HCT116 (cell line): ENCODE measurements at regions not wholly inside any gene's neighbourhood (a gene's known extent, or its start where the extent isn't known, plus 50 kb on each side); places are given as distances from the start of the nearest gene placed in this dataset.
"Not testable (repeated sequence)": the region's sequence is repeated elsewhere in the genome, so short reads cannot be mapped to it uniquely, and the experiment has no call there.

Source experiments
- ATAC-seq: fragments of 200-7000 bp; cut with Tn5 transposase; 2 replicates; pipeline ENCODE4 v1.9.1; 2020; ENCODE audit warnings: mild to moderate bottlenecking, moderate library complexity
- BruUV-seq: library from RNA; stranded (reverse); fragments of 400-500 nt; replicated peaks from 2 replicates; lab custom pipeline; 2021; lab: Mats Ljungman, UMichigan
- CTCF ChIA-PET: fragments of 300-600 bp; sonication (Branson Sonifier 250); formaldehyde crosslinking; loops from one replicate; lab custom pipeline; 2021; ENCODE audit warnings: antibody characterized with exemption; lab: Charles Lee
- POLR2A ChIA-PET: fragments of 300-600, 350-600 bp; sonication (Branson Sonifier 250); formaldehyde crosslinking; loops from one replicate; lab custom pipeline; 2021; ENCODE audit warnings: antibody characterized with exemption; lab: Charles Lee
- RAD21 ChIA-PET, 2 experiments: fragments of 300-600 bp; sonication (Branson Sonifier 250); formaldehyde crosslinking; loops; one replicate each; lab custom pipeline; 2023; ENCODE audit warnings: low total read pairs in 2 of 2; ENCODE audit not compliant: uncharacterized antibody in 2 of 2, unreplicated experiment in 2 of 2, low non-redundant PET in 1 of 2; lab: Charles Lee
- DNase-seq: peaks from one replicate; pipeline ENCODE4 v3.0.0-alpha.2; 2010; ENCODE audit warnings: low read depth, low spot score
- H2AFZ ChIP-seq: fragments of 200-600 bp; shearing (Covaris generic), sonication (generic); 2 replicates; pipeline ENCODE4 v1.6.1; 2017; ENCODE audit warnings: low read depth, mixed run types, mixed read lengths, antibody characterized with exemption, low read length; ENCODE audit not compliant: poor library complexity, severe bottlenecking
- H3K27ac ChIP-seq: 2 replicates; pipeline ENCODE4 v1.5.1; 2012; ENCODE audit warnings: low read depth, low read length
- H3K27me3 ChIP-seq: fragments of 200-600 bp; sonication (generic); 2 replicates; pipeline ENCODE4 v1.6.1; 2016; ENCODE audit warnings: mixed run types, low read length, mixed read lengths; ENCODE audit not compliant: insufficient read depth
- H3K36me3 ChIP-seq, 2 experiments: fragments of 200-500 bp in 1 of 2; fragments of 200-600 bp in 1 of 2; sonication (Bioruptor generic) in 1 of 2; sonication (generic) in 1 of 2; 2 replicates each; pipeline versions ENCODE4 v1.5.1 to v1.6.1; 2014 to 2016; ENCODE audit warnings: low read length in 2 of 2, inconsistent platforms in 1 of 2, mixed read lengths in 1 of 2, mixed run types in 1 of 2; ENCODE audit not compliant: insufficient read depth in 2 of 2, control insufficient read depth in 1 of 2
- H3K4me1 ChIP-seq, 2 experiments: fragments of 200-600 bp in 1 of 2; sonication (generic) in 1 of 2; 2 replicates each; pipeline versions ENCODE4 v1.5.1 to v1.6.1; 2012 to 2017; ENCODE audit warnings: low read length in 2 of 2, inconsistent platforms in 1 of 2, mild to moderate bottlenecking in 1 of 2, mixed read lengths in 1 of 2, mixed run types in 1 of 2, moderate library complexity in 1 of 2; ENCODE audit not compliant: insufficient read depth in 2 of 2, control insufficient read depth in 1 of 2
- H3K4me2 ChIP-seq: fragments of 200-600 bp; sonication (generic); 2 replicates; pipeline ENCODE4 v1.6.1; 2017; ENCODE audit warnings: mixed run types, low read length, mixed read lengths
- H3K4me3 ChIP-seq, 2 experiments: fragments of 200-600 bp in 1 of 2; sonication (generic) in 1 of 2; replicated peaks in 1 of 2; 2 replicates each; pipeline ENCODE4 v1.5.1; 2011 to 2016; ENCODE audit warnings: low read length in 2 of 2, control low read depth in 1 of 2, low read depth in 1 of 2, mild to moderate bottlenecking in 1 of 2, mixed read lengths in 1 of 2, mixed run types in 1 of 2
- H3K79me2 ChIP-seq: fragments of 200-600 bp; sonication (generic); 2 replicates; pipeline ENCODE4 v1.6.1; 2017; ENCODE audit warnings: mild to moderate bottlenecking, mixed run types, low read length, moderate library complexity, mixed read lengths; ENCODE audit not compliant: insufficient read depth
- H3K9ac ChIP-seq: fragments of 200-600 bp; sonication (generic); 2 replicates; pipeline ENCODE4 v1.6.1; 2016; ENCODE audit warnings: low read length, mixed read lengths
- H3K9me2 ChIP-seq: fragments of 200-600 bp; sonication (generic), shearing (Covaris generic); 2 replicates; pipeline ENCODE4 v1.6.1; 2017; ENCODE audit warnings: mixed run types, mild to moderate bottlenecking, moderate library complexity; ENCODE audit not compliant: insufficient read depth
- H3K9me3 ChIP-seq, 2 experiments: fragments of 200-500 bp in 1 of 2; fragments of 200-600 bp in 1 of 2; sonication (Bioruptor generic) in 1 of 2; sonication (generic) in 1 of 2; 2 replicates each; pipeline ENCODE4 v1.6.1; 2014 to 2017; ENCODE audit warnings: low read length in 2 of 2, mixed read lengths in 2 of 2, inconsistent platforms in 1 of 2, low read depth in 1 of 2, mild to moderate bottlenecking in 1 of 2, mixed run types in 1 of 2, moderate library complexity in 1 of 2; ENCODE audit not compliant: control insufficient read depth in 1 of 2, insufficient read depth in 1 of 2
- H4K20me1 ChIP-seq: fragments of 200-600 bp; sonication (generic), shearing (Covaris generic); 2 replicates; pipeline ENCODE4 v1.6.1; 2017; ENCODE audit warnings: mixed run types, mild to moderate bottlenecking, moderate library complexity; ENCODE audit not compliant: insufficient read depth
- CBX3 ChIP-seq: IDR thresholded peaks from 2 replicates; pipeline ENCODE4 v1.6.1; 2012; ENCODE audit warnings: low read depth
- intact Hi-C: fragments of 100-400 bp; cut with micrococcal nuclease; formaldehyde crosslinking; loops from 2 replicates; pipeline ENCODE4 v1.10.0; 2022

- Histone ChIP-seq H2AFZ (no peak overlapping the region), H3K27ac (no peak overlapping the region), H3K9me3 (no peaks in the 10 kb centered on the region), H3K79me2 (no peaks in the 10 kb centered on the region), H3K36me3 (no peaks in the 10 kb centered on the region), H4K20me1 (no peaks in the 10 kb centered on the region), H3K4me1 (no peaks in the 10 kb centered on the region), H3K4me3 (no peak overlapping the region), H3K9ac (no peak overlapping the region), H3K4me2 (no peak overlapping the region), H3K27me3 (no peaks in the 10 kb centered on the region), H3K9me2 (no peaks in the 10 kb centered on the region)
- BruUV-seq, result no TSS peak
- intact Hi-C loops, result no loop called here
- no peak for TF ChIP-seq CBX3
- DNase-seq (no peak), ATAC-seq (no peak)
- CTCF ChIA-PET, result no interaction called here
- RAD21 ChIA-PET, result no interaction called here
- POLR2A ChIA-PET, result no interaction called here
Measured at GRCh38 chr17:26731005-26731921, 562.7 kb upstream of the WSB1 start.

- H3K4me1 ChIP-seq, H3K4me2 ChIP-seq, H3K4me3 ChIP-seq, RAD21 ChIA-PET, H4K20me1 ChIP-seq, H3K79me2 ChIP-seq, BruUV-seq, H3K9me2 ChIP-seq, CTCF ChIA-PET, H3K27ac ChIP-seq, DNase-seq, H3K27me3 ChIP-seq, POLR2A ChIA-PET, intact Hi-C loops, ATAC-seq, H3K9me3 ChIP-seq, H3K9ac ChIP-seq, H2AFZ ChIP-seq, H3K36me3 ChIP-seq: not testable (repeated sequence)
Measured at GRCh38 chr17:26731926-26732325, 562.0 kb upstream of the WSB1 start.

- H3K4me1 ChIP-seq, H3K27me3 ChIP-seq, RAD21 ChIA-PET, DNase-seq, H3K4me3 ChIP-seq, CTCF ChIA-PET, H3K4me2 ChIP-seq, H3K9me2 ChIP-seq, H2AFZ ChIP-seq, intact Hi-C loops, ATAC-seq, POLR2A ChIA-PET, BruUV-seq, H3K36me3 ChIP-seq, H3K27ac ChIP-seq, H4K20me1 ChIP-seq, H3K9me3 ChIP-seq, H3K79me2 ChIP-seq, H3K9ac ChIP-seq: not testable (repeated sequence)
Measured at GRCh38 chr17:26734775-26735174, 559.1 kb upstream of the WSB1 start.

GRCh38 chr17:26735977-26736376 lies 557.9 kb upstream of the WSB1 start:
- H3K4me3 ChIP-seq, ATAC-seq, H3K9me2 ChIP-seq, H3K36me3 ChIP-seq, H3K79me2 ChIP-seq, H4K20me1 ChIP-seq, H3K27ac ChIP-seq, BruUV-seq, H3K9ac ChIP-seq, CTCF ChIA-PET, intact Hi-C loops, RAD21 ChIA-PET, H3K27me3 ChIP-seq, POLR2A ChIA-PET, DNase-seq, H2AFZ ChIP-seq, H3K4me2 ChIP-seq, H3K9me3 ChIP-seq, H3K4me1 ChIP-seq: not testable (repeated sequence)
